Stomach (tissue), 8 donors: ENCODE measurements at regions not wholly inside any gene's neighbourhood (a gene's known extent, or its start where the extent isn't known, plus 50 kb on each side); places are given as distances from the start of the nearest gene placed in this dataset.

ENCODE experiments used
- DNase-seq, 2 donors: peaks; one replicate each; pipeline versions ENCODE4 v3.0.0 to v3.0.0-alpha.2; 2013 to 2019
- H3K27ac ChIP-seq, 5 donors: fragments of 200-600 bp in 4 of 5; sonication (generic) in 4 of 5; one replicate each; pipeline ENCODE4 v1.5.1; 2013 to 2019; ENCODE audit warnings: mild to moderate bottlenecking in 1 of 5, moderate library complexity in 1 of 5
- H3K27me3 ChIP-seq, 3 donors: fragments of 200-600 bp; sonication (generic); one replicate each; pipeline ENCODE4 v1.5.1; 2017 to 2019; ENCODE audit warnings: mixed run types in 1 of 3
- H3K36me3 ChIP-seq, 4 donors: fragments of 200-600 bp; sonication (generic); 1 replicate in 3 of 4; 2 replicates in 1 of 4; pipeline ENCODE4 v1.5.1; 2016 to 2019
- H3K4me1 ChIP-seq, 4 donors: fragments of 200-600 bp; sonication (generic); one replicate each; pipeline ENCODE4 v1.5.1; 2016 to 2019
- H3K4me3 ChIP-seq, 4 donors: fragments of 200-600 bp; sonication (generic) in 3 of 4; one replicate each; pipeline ENCODE4 v1.5.1; 2016 to 2019; ENCODE audit warnings: mild to moderate bottlenecking in 1 of 4
- H3K9me3 ChIP-seq, 4 donors: fragments of 200-600 bp; sonication (generic); one replicate each; pipeline ENCODE4 v1.5.1; 2016 to 2019
- CTCF ChIP-seq, 7 experiments: fragments of 450-650 bp in 4 of 7; fragments of 200-600 bp in 3 of 7; sonication (generic) in 3 of 7; IDR thresholded peaks; one replicate each; pipeline ENCODE4 v1.5.1; 2016 to 2019; ENCODE audit warnings: antibody characterized with exemption in 7 of 7, control low read depth in 2 of 7, mild to moderate bottlenecking in 1 of 7
- EP300 ChIP-seq: sonication (generic); formaldehyde crosslinking; IDR thresholded peaks from one replicate; pipeline ENCODE4 v1.6.1; 2017; ENCODE audit warnings: antibody characterized with exemption
- POLR2A ChIP-seq, 4 donors: fragments of 450-650 bp; IDR thresholded peaks; one replicate each; pipeline ENCODE4 v1.6.1; 2016; ENCODE audit warnings: antibody characterized with exemption in 4 of 4, control low read depth in 2 of 4, mild to moderate bottlenecking in 1 of 4, moderate library complexity in 1 of 4
- POLR2AphosphoS5 ChIP-seq, 3 donors: sonication (generic); formaldehyde crosslinking; IDR thresholded peaks; one replicate each; pipeline ENCODE4 v1.6.1; 2016; ENCODE audit warnings: antibody characterized with exemption in 3 of 3
- WGBS, 5 donors: extraction: QIAGEN DNeasy Blood & Tissue Kit in 3 of 5; methylation state at CpG; one replicate each; pipeline versions ENCODE4 v1.1.5 to v1.1.7; 2013 to 2018; 5-methylcytosine and 5-hydroxymethylcytosine counted together
- intact Hi-C: fragments of 100-400 bp; cut with DNase I; formaldehyde crosslinking; loops from one replicate; pipeline ENCODE4 v1.15.1; 2023; ENCODE audit warnings: low total_unique reads
- donor health status: healthy with polysubstance abuse.
- donor health status: Bipolar disorder and iron deficiency.
- donor health status: healthy.

DNA sequence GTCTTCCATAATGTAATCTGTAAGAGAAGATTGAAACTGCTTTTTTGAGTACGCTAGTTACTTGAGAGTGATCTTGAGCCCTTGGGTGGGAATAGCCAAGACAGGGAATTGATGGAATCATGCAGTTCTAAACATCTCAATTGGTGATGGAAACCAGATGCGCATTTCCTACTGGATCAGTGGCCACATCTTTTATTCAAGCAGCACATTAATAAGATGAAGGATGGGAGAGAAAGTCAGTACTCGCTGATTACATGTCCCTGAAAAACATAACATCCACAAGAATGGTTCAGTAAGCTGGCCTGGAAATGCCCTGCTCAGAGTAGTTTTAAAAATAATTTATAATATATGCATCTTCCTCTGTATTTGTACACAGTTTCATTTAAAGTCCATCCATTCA lies 833.8 kb downstream of the JRKL start:
- TF ChIP-seq POLR2AphosphoS5 (IDR thresholded peaks at IDR 0.05) (no peak), CTCF (IDR thresholded peaks at IDR 0.05) (no peak), EP300 (no peak), POLR2A (IDR thresholded peaks at IDR 0.05) (no peak)
- no peaks in the 10 kb centered on the region for H3K4me1 ChIP-seq
- peak in 1 of 2 donors; percentile 29 for DNase-seq
- no peaks in the 10 kb centered on the region for H3K9me3 ChIP-seq
- no peaks in the 10 kb centered on the region for H3K36me3 ChIP-seq
- H3K4me3 ChIP-seq: no peak overlapping the region
- no peak overlapping the region for H3K27ac ChIP-seq
- 76 to 91% (median 81%) methylated on average over 3 of the region's 3 CpGs for WGBS, 5 donors
- H3K27me3 ChIP-seq: no peaks in the 10 kb centered on the region
- intact Hi-C loops: no loop called here

DNA sequence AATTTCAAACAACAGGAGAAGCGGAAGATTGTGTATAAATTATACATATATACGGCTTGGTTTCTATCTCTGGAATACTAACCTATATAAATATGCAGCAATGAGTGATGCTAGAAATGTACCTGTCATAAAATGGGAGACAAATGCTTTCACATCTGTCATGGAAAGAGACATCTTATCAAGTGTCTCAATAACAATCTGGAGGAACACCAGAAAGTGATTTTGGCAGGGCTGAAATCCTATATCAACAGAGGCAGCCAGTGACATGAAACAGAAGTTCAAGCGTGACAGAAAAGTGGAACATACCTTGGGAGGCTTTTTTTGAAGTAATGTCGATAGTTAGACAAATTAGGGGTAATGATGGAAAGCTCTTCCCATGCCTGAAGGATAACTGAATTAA lies 834.6 kb downstream of the JRKL start:
- no peaks in the 10 kb centered on the region for H3K4me1 ChIP-seq
- H3K36me3 ChIP-seq: no peaks in the 10 kb centered on the region
- H3K4me3 ChIP-seq: no peak overlapping the region
- no peaks in the 10 kb centered on the region for H3K9me3 ChIP-seq
- DNase-seq: no peak
- TF ChIP-seq EP300 (no peak), POLR2A (IDR thresholded peaks at IDR 0.05) (no peak), POLR2AphosphoS5 (IDR thresholded peaks at IDR 0.05) (no peak), CTCF (IDR thresholded peaks at IDR 0.05) (no peak)
- WGBS, 5 donors: 69 to 84% (median 75%) methylated on average over 4 of the region's 4 CpGs
- H3K27ac ChIP-seq: no peak overlapping the region
- H3K27me3 ChIP-seq: no peaks in the 10 kb centered on the region
- intact Hi-C loops: no loop called here

- Histone ChIP-seq H3K27ac (no peak overlapping the region), H3K36me3 (no peaks in the 10 kb centered on the region), H3K4me1 (no peaks in the 10 kb centered on the region), H3K27me3 (no peaks in the 10 kb centered on the region), H3K9me3 (no peaks in the 10 kb centered on the region), H3K4me3 (no peak overlapping the region)
- DNase-seq: no peak
- 69 to 81% (median 78%) methylated on average over 5 of the region's 5 CpGs for WGBS, 5 donors
- intact Hi-C loops: no loop called here
- TF ChIP-seq POLR2AphosphoS5 (IDR thresholded peaks at IDR 0.05) (no peak), CTCF (IDR thresholded peaks at IDR 0.05) (no peak), POLR2A (IDR thresholded peaks at IDR 0.05) (no peak), EP300 (no peak)
These were observed 836.0 kb downstream of the JRKL start for GRCh38 chr11:97225794-97226193.

GRCh38 chr11:97229936-97230335 lies 840.1 kb downstream of the JRKL start:
- Histone ChIP-seq H3K4me3 (no peak overlapping the region), H3K4me1 (no peaks in the 10 kb centered on the region), H3K9me3 (no peaks in the 10 kb centered on the region), H3K27ac (no peak overlapping the region), H3K36me3 (no peaks in the 10 kb centered on the region), H3K27me3 (no peaks in the 10 kb centered on the region)
- TF ChIP-seq POLR2AphosphoS5 (IDR thresholded peaks at IDR 0.05) (no peak), POLR2A (IDR thresholded peaks at IDR 0.05) (no peak), EP300 (no peak), CTCF (IDR thresholded peaks at IDR 0.05) (no peak)
- intact Hi-C loops: no loop called here
- no peak for DNase-seq
- 55 to 67% (median 66%) methylated on average over 3 of the region's 3 CpGs for WGBS, 5 donors
